ENCODE measurements at regions not wholly inside any gene's neighbourhood (a gene's known extent, or its start where the extent isn't known, plus 50 kb on each side); places are given as distances from the start of the nearest gene placed in this dataset.
"Not testable (repeated sequence)": the region's sequence is repeated elsewhere in the genome, so short reads cannot be mapped to it uniquely, and the experiment has no call there.

- TF ChIP-seq CTCF (IDR thresholded peaks at IDR 0.05; ENCODE audit: low read depth, low read length, missing control alignments), result no peak
- H3K4me3 ChIP-seq (ENCODE audit: low read depth, low read length), result no peak overlapping the region
- H3K27ac ChIP-seq, result no peak overlapping the region
- no peak for DNase-seq
- in situ Hi-C loops (cut with HindIII; ENCODE audit: low pct_ligation_motif_present, low sequenced_read_pairs), result no loop called here
- no peaks in the 10 kb centered on the region for H3K36me3 ChIP-seq (replicated peaks)
- no peaks in the 10 kb centered on the region for H3K27me3 ChIP-seq (replicated peaks)
Observed at GRCh38 chr10:30730306-30730705, 100.8 kb upstream of the LYZL2 start.

- in situ Hi-C loops (cut with HindIII; ENCODE audit: low pct_ligation_motif_present, low sequenced_read_pairs), result no loop called here
Observed at GRCh38 chr10:30728766-30729165, 99.2 kb upstream of the LYZL2 start.

GRCh38 chr10:30728127-30728526 is 98.6 kb upstream of the LYZL2 start:
- no peaks in the 10 kb centered on the region for H3K36me3 ChIP-seq (replicated peaks)
- H3K4me3 ChIP-seq (ENCODE audit: low read depth, low read length), result no peak overlapping the region
- no peaks in the 10 kb centered on the region for H3K27me3 ChIP-seq (replicated peaks)
- H3K27ac ChIP-seq, result no peak overlapping the region
- TF ChIP-seq CTCF (IDR thresholded peaks at IDR 0.05; ENCODE audit: low read depth, low read length, missing control alignments), result no peak
- in situ Hi-C loops (cut with HindIII; ENCODE audit: low pct_ligation_motif_present, low sequenced_read_pairs), result no loop called here
- DNase-seq, result no peak

More at GRCh38 chr10:30728766-30729165, 99.2 kb upstream of the LYZL2 start:
- no peak for DNase-seq
- Histone ChIP-seq H3K27ac (no peak overlapping the region), H3K36me3 (replicated peaks) (no peaks in the 10 kb centered on the region), H3K4me3 (ENCODE audit: low read depth, low read length) (no peak overlapping the region), H3K27me3 (replicated peaks) (no peaks in the 10 kb centered on the region)
- TF ChIP-seq CTCF (IDR thresholded peaks at IDR 0.05; ENCODE audit: low read depth, low read length, missing control alignments), result no peak

GRCh38 chr10:30727524-30727923 is 98.0 kb upstream of the LYZL2 start:
- H3K27ac ChIP-seq, result no peak overlapping the region
- in situ Hi-C loops (cut with HindIII; ENCODE audit: low pct_ligation_motif_present, low sequenced_read_pairs), result no loop called here
- no peak for TF ChIP-seq CTCF (IDR thresholded peaks at IDR 0.05; ENCODE audit: low read depth, low read length, missing control alignments)

GRCh38 chr10:30726783-30727414 is 97.3 kb upstream of the LYZL2 start:
- in situ Hi-C loops (cut with HindIII; ENCODE audit: low pct_ligation_motif_present, low sequenced_read_pairs); H3K27me3 ChIP-seq (replicated peaks); H3K36me3 ChIP-seq (replicated peaks); H3K4me3 ChIP-seq (ENCODE audit: low read depth, low read length); H3K27ac ChIP-seq: not testable (repeated sequence)
- DNase-seq, result peak; percentile 61
- peak; percentile 72 for TF ChIP-seq CTCF (IDR thresholded peaks at IDR 0.05; ENCODE audit: low read depth, low read length, missing control alignments)

More at GRCh38 chr10:30727524-30727923, 98.0 kb upstream of the LYZL2 start:
- H3K36me3 ChIP-seq (replicated peaks), result no peaks in the 10 kb centered on the region
- H3K4me3 ChIP-seq (ENCODE audit: low read depth, low read length), result no peak overlapping the region
- no peak for DNase-seq
- no peaks in the 10 kb centered on the region for H3K27me3 ChIP-seq (replicated peaks)

GRCh38 chr10:30725661-30726060 is 96.1 kb upstream of the LYZL2 start:
- Histone ChIP-seq H3K27ac (no peak overlapping the region), H3K36me3 (replicated peaks) (no peaks in the 10 kb centered on the region), H3K27me3 (replicated peaks) (no peaks in the 10 kb centered on the region), H3K4me3 (ENCODE audit: low read depth, low read length) (no peak overlapping the region)
- in situ Hi-C loops (cut with HindIII; ENCODE audit: low pct_ligation_motif_present, low sequenced_read_pairs), result no loop called here
- no peak for DNase-seq
- no peak for TF ChIP-seq CTCF (IDR thresholded peaks at IDR 0.05; ENCODE audit: low read depth, low read length, missing control alignments)

Data from brain microvascular endothelial cell (primary cell).